Spleen (tissue), 11 donors: ENCODE measurements at regions not wholly inside any gene's neighbourhood (a gene's known extent, or its start where the extent isn't known, plus 50 kb on each side); places are given as distances from the start of the nearest gene placed in this dataset.

Source experiments
- DNase-seq: peaks from one replicate; pipeline ENCODE4 v3.0.0-alpha.2; 2020
- H3K27ac ChIP-seq, 8 donors: fragments of 200-600 bp; sonication (generic) in 7 of 8; 1 replicate in 4 of 8; 2 replicates in 4 of 8; pipeline versions ENCODE4 v1.5.0 to v1.8.0; 2016 to 2021; ENCODE audit warnings: inconsistent platforms in 4 of 8, mild to moderate bottlenecking in 4 of 8, moderate library complexity in 1 of 8
- H3K27me3 ChIP-seq, 7 donors: fragments of 200-600 bp; sonication (generic) in 6 of 7; replicated peaks in 1 of 7; 1 replicate in 4 of 7; 2 replicates in 3 of 7; pipeline versions ENCODE4 v1.5.0 to v1.8.0; 2016 to 2021; ENCODE audit warnings: inconsistent platforms in 3 of 7, mild to moderate bottlenecking in 1 of 7
- H3K36me3 ChIP-seq, 6 donors: fragments of 200-600 bp; sonication (generic) in 5 of 6; 1 replicate in 4 of 6; 2 replicates in 2 of 6; pipeline versions ENCODE4 v1.5.0 to v1.8.0; 2016 to 2021; ENCODE audit warnings: inconsistent platforms in 2 of 6
- H3K4me1 ChIP-seq, 6 donors: fragments of 200-600 bp; sonication (generic) in 5 of 6; 1 replicate in 3 of 6; 2 replicates in 3 of 6; pipeline versions ENCODE4 v1.5.0 to v1.8.0; 2016 to 2021; ENCODE audit warnings: inconsistent platforms in 3 of 6
- H3K4me3 ChIP-seq, 8 donors: fragments of 200-600 bp; sonication (generic) in 7 of 8; 1 replicate in 4 of 8; 2 replicates in 4 of 8; pipeline versions ENCODE4 v1.5.0 to v1.8.0; 2016 to 2021; ENCODE audit warnings: inconsistent platforms in 4 of 8, mild to moderate bottlenecking in 4 of 8, moderate library complexity in 2 of 8
- H3K9me3 ChIP-seq, 8 donors: fragments of 200-600 bp; sonication (generic) in 7 of 8; 1 replicate in 4 of 8; 2 replicates in 4 of 8; pipeline versions ENCODE4 v1.5.0 to v1.8.0; 2016 to 2021; ENCODE audit warnings: inconsistent platforms in 4 of 8
- POLR2A ChIP-seq, 3 donors: fragments of 450-650 bp; IDR thresholded peaks; one replicate each; pipeline ENCODE4 v1.5.1; 2017; ENCODE audit warnings: antibody characterized with exemption in 3 of 3, mild to moderate bottlenecking in 1 of 3
- POLR2AphosphoS5 ChIP-seq, 3 donors: sonication (generic); formaldehyde crosslinking; IDR thresholded peaks; one replicate each; pipeline ENCODE4 v1.5.1; 2017; ENCODE audit warnings: antibody characterized with exemption in 3 of 3
- WGBS, 5 donors: extraction: QIAGEN DNeasy Blood & Tissue Kit in 3 of 5; methylation state at CpG; one replicate each; pipeline versions ENCODE4 v1.1.5 to v1.1.7; 2013 to 2018; 5-methylcytosine and 5-hydroxymethylcytosine counted together
- intact Hi-C: fragments of 100-400 bp; cut with DNase I; formaldehyde crosslinking; loops from one replicate; pipeline ENCODE4 v1.15.0; 2023; ENCODE audit warnings: low total_unique reads
- TF ChIP-seq, protein P1 (sequence below), 11 experiments: fragments of 200-600 bp in 7 of 11; fragments of 450-650 bp in 4 of 11; sonication (generic) in 4 of 11; IDR thresholded peaks in 8 of 11; conservative IDR thresholded peaks in 3 of 11; 1 replicate in 7 of 11; 2 replicates in 4 of 11; pipeline versions ENCODE4 v1.4.0 to v1.8.0; 2016 to 2021; ENCODE audit warnings: antibody characterized with exemption in 11 of 11, inconsistent platforms in 4 of 11, mild to moderate bottlenecking in 1 of 11
- donor health status: healthy with polysubstance abuse.
- donor health status: DM: no; HTN: no; CAD: no; lungs with moderate emphysema.
- donor health status: DM: no; HTN: no; CAD: no.
- donor health status: Bipolar disorder and iron deficiency.
- donor health status: healthy.
- donor health status: DM: no; HTN: no; CAD: no.
- donor health status: DM: yes; HTN: yes; CAD: no.

DNA sequence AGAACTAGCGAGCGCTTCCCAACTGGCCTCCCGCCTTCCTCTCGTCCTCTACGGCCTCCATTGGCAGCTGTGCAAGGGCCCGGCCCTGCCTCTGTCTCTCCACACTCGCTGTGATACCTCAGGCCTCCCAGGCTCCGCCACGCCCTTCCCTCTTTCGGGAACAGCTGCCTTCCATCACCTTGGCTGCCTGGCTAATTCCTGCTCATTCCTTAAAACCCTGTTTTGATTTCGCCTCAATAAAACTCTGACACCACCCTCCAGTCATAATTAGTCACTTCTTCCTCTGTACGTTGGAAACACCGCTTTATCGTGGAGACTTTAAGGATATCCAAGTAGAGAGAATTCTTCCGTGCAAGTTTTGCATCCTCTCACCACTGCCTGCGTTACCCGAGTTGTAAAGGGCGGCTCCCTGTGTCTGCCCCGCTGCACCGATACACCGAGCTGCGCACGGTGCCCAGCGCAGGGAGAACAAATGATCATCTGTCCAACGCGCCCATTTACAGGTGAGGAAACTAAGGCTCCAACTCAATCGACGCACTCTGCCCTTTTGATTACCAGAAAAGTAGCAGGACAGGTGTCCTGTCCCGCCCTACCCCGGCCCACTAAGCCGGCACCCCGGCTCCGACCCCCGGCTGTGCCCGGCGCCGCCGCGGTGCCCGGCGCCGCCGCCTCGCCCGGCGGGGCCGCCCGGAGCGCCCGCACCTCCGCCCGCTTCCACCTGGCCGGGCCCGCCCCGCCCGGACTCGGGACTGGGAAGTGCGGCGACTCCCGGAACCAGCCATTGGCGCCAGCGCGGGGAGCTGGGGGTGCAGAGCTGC lies 139.7 kb downstream of the SEC14L1 start:
- 15 to 33% (median 23%) methylated on average over 31 to 63 of the region's 63 CpGs for WGBS, 5 donors
- H3K27ac ChIP-seq = peak overlapping the region in 3 of 8 donors; percentile 51 to 61 (median 58)
- peak; percentile 90 for DNase-seq
- H3K9me3 ChIP-seq = no peaks in the 10 kb centered on the region
- peak overlapping the region in 7 of 8 donors; percentile 32 to 78 (median 60) for H3K4me3 ChIP-seq
- no peaks in the 10 kb centered on the region for H3K36me3 ChIP-seq
- intact Hi-C loops = no loop called here
- peaks cover 7 to 49% (median 29%) of the 10 kb centered on the region in 6 donors for H3K4me1 ChIP-seq
- TF ChIP-seq, protein P1, sequence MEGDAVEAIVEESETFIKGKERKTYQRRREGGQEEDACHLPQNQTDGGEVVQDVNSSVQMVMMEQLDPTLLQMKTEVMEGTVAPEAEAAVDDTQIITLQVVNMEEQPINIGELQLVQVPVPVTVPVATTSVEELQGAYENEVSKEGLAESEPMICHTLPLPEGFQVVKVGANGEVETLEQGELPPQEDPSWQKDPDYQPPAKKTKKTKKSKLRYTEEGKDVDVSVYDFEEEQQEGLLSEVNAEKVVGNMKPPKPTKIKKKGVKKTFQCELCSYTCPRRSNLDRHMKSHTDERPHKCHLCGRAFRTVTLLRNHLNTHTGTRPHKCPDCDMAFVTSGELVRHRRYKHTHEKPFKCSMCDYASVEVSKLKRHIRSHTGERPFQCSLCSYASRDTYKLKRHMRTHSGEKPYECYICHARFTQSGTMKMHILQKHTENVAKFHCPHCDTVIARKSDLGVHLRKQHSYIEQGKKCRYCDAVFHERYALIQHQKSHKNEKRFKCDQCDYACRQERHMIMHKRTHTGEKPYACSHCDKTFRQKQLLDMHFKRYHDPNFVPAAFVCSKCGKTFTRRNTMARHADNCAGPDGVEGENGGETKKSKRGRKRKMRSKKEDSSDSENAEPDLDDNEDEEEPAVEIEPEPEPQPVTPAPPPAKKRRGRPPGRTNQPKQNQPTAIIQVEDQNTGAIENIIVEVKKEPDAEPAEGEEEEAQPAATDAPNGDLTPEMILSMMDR (IDR thresholded peaks at IDR 0.05 in 8 of 11, conservative IDR thresholded peaks at IDR 0.05 in 3 of 11) = no peak
- TF ChIP-seq POLR2A (IDR thresholded peaks at IDR 0.05) (no peak), POLR2AphosphoS5 (IDR thresholded peaks at IDR 0.05) (peak in 1 of 3 donors; percentile 10)
- peaks cover 0 to 30% (median 3%) of the 10 kb centered on the region in 7 donors for H3K27me3 ChIP-seq

GRCh38 chr17:77281122-77281903 lies 140.5 kb downstream of the SEC14L1 start:
- Histone ChIP-seq H3K36me3 (no peaks in the 10 kb centered on the region), H3K9me3 (no peaks in the 10 kb centered on the region), H3K4me1 (peaks cover 10 to 57% (median 36%) of the 10 kb centered on the region in 6 donors), H3K27ac (peak overlapping the region in 3 of 8 donors; percentile 51 to 61 (median 58)), H3K27me3 (peaks cover 0 to 30% (median 3%) of the 10 kb centered on the region in 7 donors), H3K4me3 (peak overlapping the region; percentile 49 to 78 (median 60))
- TF ChIP-seq POLR2A (IDR thresholded peaks at IDR 0.05) = no peak
- peak in 2 of 3 donors; percentile 29 to 41 for TF ChIP-seq POLR2AphosphoS5 (IDR thresholded peaks at IDR 0.05)
- TF ChIP-seq, protein P1 (IDR thresholded peaks at IDR 0.05 in 8 of 11, conservative IDR thresholded peaks at IDR 0.05 in 3 of 11) = peak in 4 of 11 experiments; percentile 36 to 64 (median 50)
- WGBS, 5 donors = 1 to 4% (median 2%) methylated on average over 16 to 85 of the region's 86 CpGs
- peak; percentile 84 for DNase-seq
- intact Hi-C loops = no loop called here

DNA sequence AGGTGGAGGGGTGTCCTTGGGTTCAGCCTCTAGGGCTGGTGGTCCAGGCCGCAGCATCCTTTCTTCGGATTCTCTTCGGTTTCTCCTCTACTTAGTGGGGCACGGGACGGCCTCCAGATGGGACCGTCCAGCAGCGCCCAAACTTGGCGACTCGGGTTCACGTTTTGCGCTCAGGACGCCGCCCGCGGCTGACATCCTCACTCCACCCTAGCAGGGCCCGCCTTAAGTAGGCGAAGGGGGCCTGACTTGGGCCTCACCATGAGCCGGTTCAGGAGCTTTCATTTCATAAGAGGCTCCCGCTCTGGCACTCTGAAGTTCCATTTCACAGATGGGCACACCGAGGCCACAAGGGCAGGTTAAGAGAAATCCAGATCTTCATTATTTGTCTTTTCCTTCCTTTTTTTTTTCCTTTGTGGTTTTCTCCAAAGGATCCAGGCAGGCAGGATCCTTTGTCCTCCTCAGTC lies 141.2 kb downstream of the SEC14L1 start:
- Histone ChIP-seq H3K27ac (peak overlapping the region in 2 of 8 donors; percentile 52 to 58), H3K4me1 (peaks cover 10 to 64% (median 41%) of the 10 kb centered on the region in 6 donors), H3K36me3 (no peaks in the 10 kb centered on the region), H3K27me3 (peaks cover 0 to 30% (median 3%) of the 10 kb centered on the region in 7 donors), H3K4me3 (peak overlapping the region; percentile 49 to 78 (median 60)), H3K9me3 (no peaks in the 10 kb centered on the region)
- WGBS, 5 donors = 56 to 68% (median 60%) methylated on average over 14 to 20 of the region's 20 CpGs
- intact Hi-C loops = no loop called here
- TF ChIP-seq POLR2AphosphoS5 (IDR thresholded peaks at IDR 0.05) = no peak
- no peak for TF ChIP-seq POLR2A (IDR thresholded peaks at IDR 0.05)
- TF ChIP-seq, protein P1 (IDR thresholded peaks at IDR 0.05 in 8 of 11, conservative IDR thresholded peaks at IDR 0.05 in 3 of 11) = no peak
- DNase-seq = no peak
